PFSK-1 (cell line): ENCODE measurements at regions not wholly inside any gene's neighbourhood (a gene's known extent, or its start where the extent isn't known, plus 50 kb on each side); places are given as distances from the start of the nearest gene placed in this dataset.

ENCODE experiments used
- FOXP2 ChIP-seq: optimal IDR thresholded peaks from 2 replicates; pipeline ENCODE3; 2011; ENCODE audit warnings: borderline replicate concordance, control low read depth, inconsistent platforms; ENCODE audit not compliant: insufficient read depth; ENCODE audit errors: extremely low read length, extremely low read depth
- POLR2AphosphoS5 ChIP-seq: IDR thresholded peaks from 2 replicates; pipeline ENCODE4 v1.6.1; 2012; ENCODE audit warnings: low read depth, mild to moderate bottlenecking, control low read depth, low read length, moderate library complexity
- SIN3A ChIP-seq: IDR thresholded peaks from 2 replicates; pipeline ENCODE4 v1.6.1; 2012; ENCODE audit warnings: mild to moderate bottlenecking, low read length, moderate library complexity, borderline replicate concordance; ENCODE audit not compliant: insufficient read depth
- TAF1 ChIP-seq: IDR thresholded peaks from 2 replicates; pipeline ENCODE4 v1.6.1; 2012; ENCODE audit warnings: low read length, control low read depth, borderline replicate concordance; ENCODE audit not compliant: insufficient read depth
- TF ChIP-seq, protein P1 (sequence below), 2 experiments: IDR thresholded peaks; 2 replicates each; pipeline versions ENCODE4 v1.6.1 to v1.8.0; 2011 to 2012; ENCODE audit warnings: low read depth in 2 of 2, low read length in 2 of 2, control low read depth in 1 of 2, inconsistent platforms in 1 of 2, mild to moderate bottlenecking in 1 of 2, moderate library complexity in 1 of 2; ENCODE audit not compliant: insufficient read depth in 1 of 2

DNA sequence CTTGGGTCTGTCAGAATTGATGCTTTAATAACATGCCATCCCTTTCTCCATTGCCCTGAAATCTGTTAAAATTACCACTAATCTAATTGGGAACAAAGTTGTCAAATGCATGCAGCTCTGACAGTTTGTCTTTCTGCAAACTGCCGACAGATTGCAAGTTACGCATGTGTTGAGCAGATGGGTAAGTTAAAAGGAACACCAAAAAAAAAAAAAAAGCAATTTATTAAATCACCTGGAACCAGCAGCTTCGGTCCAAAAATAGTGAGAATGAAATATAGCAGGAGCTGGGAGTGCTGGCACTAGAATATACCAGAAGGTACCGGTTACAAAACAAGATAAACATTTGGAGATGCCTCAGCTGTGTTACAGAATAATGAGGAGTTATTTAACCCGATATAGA is 149.6 kb upstream of the C1orf87 start:
- no peak for TF ChIP-seq POLR2AphosphoS5
- TF ChIP-seq SIN3A, result no peak

DNA sequence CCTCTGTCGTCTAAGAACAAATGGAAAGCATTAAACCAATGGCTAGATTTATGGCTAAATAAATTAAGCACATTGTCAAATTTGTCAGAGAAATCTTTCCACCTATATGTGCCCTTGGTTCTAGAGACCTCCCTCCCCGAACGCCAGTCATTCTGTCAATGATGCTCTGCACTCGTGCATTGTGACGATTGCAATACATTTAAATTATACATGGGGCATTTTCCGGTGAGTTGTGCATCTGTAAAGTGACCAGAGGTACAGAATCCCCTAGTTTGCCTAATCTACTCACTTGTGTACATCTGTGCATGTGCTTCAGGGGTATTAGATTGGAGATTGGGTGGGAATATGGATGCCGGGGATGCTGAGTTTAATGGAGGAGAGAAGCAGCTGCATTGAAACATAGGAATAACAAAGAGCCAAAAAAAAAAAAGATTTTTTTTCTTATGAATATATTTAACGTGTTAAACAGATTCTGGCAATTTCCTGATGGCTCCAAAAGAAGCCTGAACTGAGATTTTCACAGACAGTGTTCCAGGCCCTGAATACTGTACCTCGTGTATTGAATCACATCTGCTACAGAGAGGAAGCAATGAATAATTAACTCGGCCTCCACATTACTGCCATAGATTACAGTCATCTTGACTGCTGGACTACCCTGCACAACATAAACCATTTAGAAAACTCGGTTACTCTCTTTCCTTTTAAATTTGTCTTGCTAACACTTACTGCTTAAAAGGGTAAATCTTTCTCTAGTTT is 149.0 kb upstream of the C1orf87 start:
- TF ChIP-seq SIN3A, result no peak
- no peak for TF ChIP-seq FOXP2
- TF ChIP-seq, protein P1, sequence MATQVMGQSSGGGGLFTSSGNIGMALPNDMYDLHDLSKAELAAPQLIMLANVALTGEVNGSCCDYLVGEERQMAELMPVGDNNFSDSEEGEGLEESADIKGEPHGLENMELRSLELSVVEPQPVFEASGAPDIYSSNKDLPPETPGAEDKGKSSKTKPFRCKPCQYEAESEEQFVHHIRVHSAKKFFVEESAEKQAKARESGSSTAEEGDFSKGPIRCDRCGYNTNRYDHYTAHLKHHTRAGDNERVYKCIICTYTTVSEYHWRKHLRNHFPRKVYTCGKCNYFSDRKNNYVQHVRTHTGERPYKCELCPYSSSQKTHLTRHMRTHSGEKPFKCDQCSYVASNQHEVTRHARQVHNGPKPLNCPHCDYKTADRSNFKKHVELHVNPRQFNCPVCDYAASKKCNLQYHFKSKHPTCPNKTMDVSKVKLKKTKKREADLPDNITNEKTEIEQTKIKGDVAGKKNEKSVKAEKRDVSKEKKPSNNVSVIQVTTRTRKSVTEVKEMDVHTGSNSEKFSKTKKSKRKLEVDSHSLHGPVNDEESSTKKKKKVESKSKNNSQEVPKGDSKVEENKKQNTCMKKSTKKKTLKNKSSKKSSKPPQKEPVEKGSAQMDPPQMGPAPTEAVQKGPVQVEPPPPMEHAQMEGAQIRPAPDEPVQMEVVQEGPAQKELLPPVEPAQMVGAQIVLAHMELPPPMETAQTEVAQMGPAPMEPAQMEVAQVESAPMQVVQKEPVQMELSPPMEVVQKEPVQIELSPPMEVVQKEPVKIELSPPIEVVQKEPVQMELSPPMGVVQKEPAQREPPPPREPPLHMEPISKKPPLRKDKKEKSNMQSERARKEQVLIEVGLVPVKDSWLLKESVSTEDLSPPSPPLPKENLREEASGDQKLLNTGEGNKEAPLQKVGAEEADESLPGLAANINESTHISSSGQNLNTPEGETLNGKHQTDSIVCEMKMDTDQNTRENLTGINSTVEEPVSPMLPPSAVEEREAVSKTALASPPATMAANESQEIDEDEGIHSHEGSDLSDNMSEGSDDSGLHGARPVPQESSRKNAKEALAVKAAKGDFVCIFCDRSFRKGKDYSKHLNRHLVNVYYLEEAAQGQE (IDR thresholded peaks at IDR 0.05; ENCODE audit: insufficient read depth in 1 of 2, low read depth in 2 of 2, low read length in 2 of 2), result no peak
- no peak for TF ChIP-seq POLR2AphosphoS5
- TF ChIP-seq TAF1, result no peak

DNA sequence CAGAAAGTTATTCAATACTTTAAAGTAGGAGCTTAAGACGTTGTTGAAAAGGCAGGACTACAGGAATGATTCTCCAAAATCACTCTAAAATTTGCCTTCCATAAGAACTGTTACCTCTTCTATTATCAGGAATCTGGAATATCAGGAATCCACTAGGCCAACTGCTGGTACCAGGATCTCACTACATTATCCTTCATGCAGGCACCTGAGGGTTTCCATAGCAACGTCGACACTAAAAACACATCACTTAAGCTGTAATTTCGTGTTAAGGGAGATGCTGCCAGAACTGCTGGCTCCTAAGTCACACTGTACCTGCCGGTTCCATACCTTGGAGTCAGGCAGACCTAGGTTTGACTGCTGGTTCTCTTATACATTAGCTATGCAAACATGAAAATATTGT is 139.7 kb upstream of the C1orf87 start:
- TF ChIP-seq SIN3A, result no peak
- TF ChIP-seq, protein P1 (IDR thresholded peaks at IDR 0.05; ENCODE audit: insufficient read depth in 1 of 2, low read depth in 2 of 2, low read length in 2 of 2), result no peak
- no peak for TF ChIP-seq TAF1
- TF ChIP-seq POLR2AphosphoS5, result no peak
- no peak for TF ChIP-seq FOXP2

DNA sequence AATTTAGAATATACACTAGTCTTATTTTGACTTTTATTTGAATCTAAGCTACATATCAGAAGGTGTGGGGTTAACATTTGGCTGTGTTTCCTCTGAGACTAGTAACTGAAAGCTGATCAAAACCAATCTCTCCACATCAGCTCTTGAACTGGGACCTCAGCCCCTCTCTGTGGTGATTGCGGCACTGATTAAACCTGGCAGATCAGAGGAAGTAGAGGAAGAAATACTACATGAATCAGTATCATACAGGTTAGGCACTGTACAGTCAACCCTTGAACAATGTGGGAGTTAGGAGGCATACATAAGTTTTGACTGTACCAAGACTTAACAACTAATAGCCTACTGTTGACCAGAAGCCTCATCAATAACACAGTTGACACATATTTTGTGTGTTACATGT is 122.5 kb upstream of the C1orf87 start:
- no peak for TF ChIP-seq POLR2AphosphoS5
- TF ChIP-seq, protein P1 (IDR thresholded peaks at IDR 0.05; ENCODE audit: insufficient read depth in 1 of 2, low read depth in 2 of 2, low read length in 2 of 2), result no peak
- TF ChIP-seq SIN3A, result no peak
- no peak for TF ChIP-seq TAF1
- TF ChIP-seq FOXP2, result no peak

DNA sequence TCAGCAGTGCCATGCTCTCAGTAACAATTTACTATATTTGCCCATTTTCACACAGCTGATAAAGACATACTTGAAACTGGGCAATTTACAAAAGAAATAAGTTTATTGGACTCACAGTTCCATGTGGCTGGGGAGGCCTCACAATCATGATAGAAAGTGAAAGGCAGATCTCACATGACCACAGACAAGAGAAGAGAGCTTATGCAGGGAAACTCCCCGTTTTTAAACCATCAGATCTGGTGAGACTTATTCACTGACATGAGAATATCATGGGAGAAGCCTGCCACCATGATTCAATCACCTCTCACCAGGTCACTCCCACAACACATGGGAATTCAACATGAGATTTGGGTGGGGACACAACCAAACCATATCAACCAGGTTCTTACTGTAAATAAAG is 112.1 kb upstream of the C1orf87 start:
- TF ChIP-seq FOXP2, result no peak

DNA sequence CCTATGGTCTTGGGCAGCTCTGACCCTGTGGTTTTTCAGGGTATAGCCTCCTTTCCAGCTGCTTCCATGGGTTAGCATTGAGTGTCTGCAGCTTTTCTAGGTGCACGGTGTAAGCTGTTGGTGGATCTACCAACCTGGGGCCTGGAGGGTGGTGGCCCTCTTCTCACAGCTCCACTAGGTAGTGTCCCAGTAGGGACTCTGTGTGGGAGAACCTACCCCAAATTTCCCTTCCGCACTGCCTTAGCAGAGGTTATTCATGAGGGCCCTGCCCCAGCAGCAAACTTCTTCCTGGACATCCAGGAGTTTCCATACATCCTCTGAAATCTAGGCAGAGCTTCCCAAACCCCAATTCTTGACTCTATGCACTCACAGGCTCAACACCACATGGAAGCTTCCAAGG is 111.0 kb upstream of the C1orf87 start:
- TF ChIP-seq POLR2AphosphoS5 (no peak), SIN3A (no peak), FOXP2 (no peak), TAF1 (no peak)
- TF ChIP-seq, protein P1 (IDR thresholded peaks at IDR 0.05; ENCODE audit: insufficient read depth in 1 of 2, low read depth in 2 of 2, low read length in 2 of 2), result no peak
